ENCODE measurements at regions not wholly inside any gene's neighbourhood (a gene's known extent, or its start where the extent isn't known, plus 50 kb on each side); places are given as distances from the start of the nearest gene placed in this dataset.

DNA sequence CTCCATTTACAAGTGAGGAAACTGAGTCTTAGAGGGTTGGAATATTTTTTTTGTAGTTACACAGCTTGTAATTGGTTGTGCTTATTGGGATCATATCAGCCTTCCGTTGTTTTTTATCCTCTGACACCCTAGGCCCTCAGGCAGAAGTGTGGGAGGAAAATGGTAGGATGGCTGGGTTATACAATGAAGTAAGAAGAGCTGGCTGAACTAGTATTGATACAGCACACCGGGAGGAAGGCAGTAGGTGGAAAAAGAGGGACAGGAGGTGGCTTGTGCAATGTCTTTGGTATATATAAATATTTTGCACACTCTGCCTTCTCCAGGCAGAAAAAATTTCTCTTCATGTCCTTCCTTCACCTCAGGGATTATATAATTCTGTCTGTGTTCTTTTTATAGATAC is 214.3 kb upstream of the SGO1 start:
- intact Hi-C loops (cut with DNase I; ENCODE audit: low total_unique reads), result no loop called here
- no peak for TF ChIP-seq POLR2A (IDR thresholded peaks at IDR 0.05)
- TF ChIP-seq, protein P1, sequence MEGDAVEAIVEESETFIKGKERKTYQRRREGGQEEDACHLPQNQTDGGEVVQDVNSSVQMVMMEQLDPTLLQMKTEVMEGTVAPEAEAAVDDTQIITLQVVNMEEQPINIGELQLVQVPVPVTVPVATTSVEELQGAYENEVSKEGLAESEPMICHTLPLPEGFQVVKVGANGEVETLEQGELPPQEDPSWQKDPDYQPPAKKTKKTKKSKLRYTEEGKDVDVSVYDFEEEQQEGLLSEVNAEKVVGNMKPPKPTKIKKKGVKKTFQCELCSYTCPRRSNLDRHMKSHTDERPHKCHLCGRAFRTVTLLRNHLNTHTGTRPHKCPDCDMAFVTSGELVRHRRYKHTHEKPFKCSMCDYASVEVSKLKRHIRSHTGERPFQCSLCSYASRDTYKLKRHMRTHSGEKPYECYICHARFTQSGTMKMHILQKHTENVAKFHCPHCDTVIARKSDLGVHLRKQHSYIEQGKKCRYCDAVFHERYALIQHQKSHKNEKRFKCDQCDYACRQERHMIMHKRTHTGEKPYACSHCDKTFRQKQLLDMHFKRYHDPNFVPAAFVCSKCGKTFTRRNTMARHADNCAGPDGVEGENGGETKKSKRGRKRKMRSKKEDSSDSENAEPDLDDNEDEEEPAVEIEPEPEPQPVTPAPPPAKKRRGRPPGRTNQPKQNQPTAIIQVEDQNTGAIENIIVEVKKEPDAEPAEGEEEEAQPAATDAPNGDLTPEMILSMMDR (IDR thresholded peaks at IDR 0.05), result no peak
- TF ChIP-seq POLR2AphosphoS5 (IDR thresholded peaks at IDR 0.05), result no peak
- no peak for TF ChIP-seq EP300 (IDR thresholded peaks at IDR 0.05)
- WGBS, 5 donors, result 69 to 81% (median 73%) methylated on average over 2 of the region's 2 CpGs

DNA sequence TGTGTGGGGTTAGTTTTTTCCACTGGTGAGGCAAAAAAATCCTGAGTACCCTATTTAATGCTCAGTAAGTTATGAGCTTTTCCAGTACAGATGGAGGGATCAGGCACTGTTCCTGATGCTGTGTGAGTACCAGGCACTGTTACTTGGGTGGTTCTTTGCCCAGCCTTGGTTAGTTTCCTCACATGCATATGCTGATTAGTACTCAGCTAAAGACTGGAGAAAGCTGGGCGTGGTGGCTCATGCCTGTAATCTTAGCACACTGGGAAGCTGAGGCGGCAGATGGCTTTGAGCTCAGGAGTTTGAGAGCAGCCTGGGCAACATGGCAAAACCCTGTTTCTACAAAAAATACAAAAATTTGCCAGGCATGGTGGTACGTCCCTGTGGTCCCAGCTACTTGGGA is 210.3 kb upstream of the SGO1 start:
- no peak for DNase-seq
- H3K27ac ChIP-seq, result no peak overlapping the region
- TF ChIP-seq POLR2AphosphoS5 (IDR thresholded peaks at IDR 0.05) (no peak), POLR2A (IDR thresholded peaks at IDR 0.05) (no peak), EP300 (IDR thresholded peaks at IDR 0.05) (no peak)
- TF ChIP-seq, protein P1 (IDR thresholded peaks at IDR 0.05), result no peak
- no peak overlapping the region for H3K4me3 ChIP-seq
- no peaks in the 10 kb centered on the region for H3K9me3 ChIP-seq
- no peaks in the 10 kb centered on the region for H3K4me1 ChIP-seq
- WGBS, 5 donors, result 69 to 85% (median 75%) methylated on average over 3 of the region's 3 CpGs
- H3K27me3 ChIP-seq, result no peaks in the 10 kb centered on the region
- H3K36me3 ChIP-seq, result no peaks in the 10 kb centered on the region
- intact Hi-C loops (cut with DNase I; ENCODE audit: low total_unique reads), result no loop called here

More for the DNA sequence above, 214.3 kb upstream of the SGO1 start:
- no peaks in the 10 kb centered on the region for H3K36me3 ChIP-seq
- no peaks in the 10 kb centered on the region for H3K4me1 ChIP-seq
- no peaks in the 10 kb centered on the region for H3K27me3 ChIP-seq
- H3K27ac ChIP-seq, result no peak overlapping the region
- H3K4me3 ChIP-seq, result no peak overlapping the region
- H3K9me3 ChIP-seq, result no peaks in the 10 kb centered on the region
- DNase-seq, result no peak

DNA sequence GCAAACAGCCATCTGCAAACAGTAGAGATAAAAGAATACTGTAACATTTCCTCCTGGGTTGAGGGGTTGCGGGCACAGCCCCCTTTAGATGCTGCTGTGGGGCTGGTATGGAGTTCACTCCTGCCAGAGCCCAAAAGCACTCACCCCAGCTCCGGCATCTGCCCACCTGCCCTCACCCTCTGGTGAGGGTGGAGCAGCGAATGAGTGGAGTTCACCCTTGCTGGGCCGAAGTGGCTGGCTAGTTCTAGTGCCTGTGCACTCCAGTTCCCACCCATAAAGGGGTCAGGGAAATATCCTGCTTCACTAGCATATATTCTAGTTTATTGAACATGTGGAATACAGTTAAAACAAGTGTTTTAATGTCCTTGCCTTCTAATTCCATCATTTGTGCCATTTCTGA is 209.7 kb upstream of the SGO1 start:
- DNase-seq, result no peak
- Histone ChIP-seq H3K36me3 (no peaks in the 10 kb centered on the region), H3K9me3 (no peaks in the 10 kb centered on the region), H3K27me3 (no peaks in the 10 kb centered on the region), H3K27ac (no peak overlapping the region), H3K4me3 (no peak overlapping the region), H3K4me1 (no peaks in the 10 kb centered on the region)
- WGBS, 5 donors, result 55 to 95% (median 74%) methylated on average over 4 of the region's 4 CpGs
- no peak for TF ChIP-seq POLR2A (IDR thresholded peaks at IDR 0.05)
- TF ChIP-seq EP300 (IDR thresholded peaks at IDR 0.05), result no peak
- TF ChIP-seq, protein P1 (IDR thresholded peaks at IDR 0.05), result no peak
- TF ChIP-seq POLR2AphosphoS5 (IDR thresholded peaks at IDR 0.05), result no peak
- intact Hi-C loops (cut with DNase I; ENCODE audit: low total_unique reads), result no loop called here

DNA sequence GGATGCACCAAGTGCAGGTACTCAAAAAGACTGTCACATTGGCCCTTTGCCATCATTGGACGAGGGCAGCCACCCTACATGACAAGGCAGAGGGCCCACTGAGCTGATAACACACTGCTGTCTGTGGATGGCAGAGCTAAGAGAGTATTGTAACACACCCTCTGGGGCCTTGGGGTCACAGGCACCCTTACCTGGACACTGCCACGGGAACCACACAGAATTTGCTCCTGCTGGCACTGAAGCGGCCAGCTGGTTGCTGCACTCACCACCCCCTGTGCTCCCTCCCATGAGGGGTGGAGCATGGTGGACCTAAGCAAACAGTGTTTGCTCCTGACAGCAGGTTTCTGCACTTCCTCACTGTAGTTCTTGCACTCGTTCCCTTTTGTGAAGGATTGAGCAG is 208.2 kb upstream of the SGO1 start:
- no peaks in the 10 kb centered on the region for H3K36me3 ChIP-seq
- no peak for DNase-seq
- no peaks in the 10 kb centered on the region for H3K4me1 ChIP-seq
- H3K27me3 ChIP-seq, result no peaks in the 10 kb centered on the region
- TF ChIP-seq EP300 (IDR thresholded peaks at IDR 0.05), result no peak
- TF ChIP-seq POLR2AphosphoS5 (IDR thresholded peaks at IDR 0.05), result no peak
- TF ChIP-seq POLR2A (IDR thresholded peaks at IDR 0.05), result no peak
- TF ChIP-seq, protein P1 (IDR thresholded peaks at IDR 0.05), result no peak
- WGBS, 5 donors, result 79 to 92% (median 84%) methylated on average over 3 to 4 of the region's 4 CpGs
- intact Hi-C loops (cut with DNase I; ENCODE audit: low total_unique reads), result no loop called here
- H3K9me3 ChIP-seq, result no peaks in the 10 kb centered on the region
- H3K4me3 ChIP-seq, result no peak overlapping the region
- H3K27ac ChIP-seq, result no peak overlapping the region
